Fibroblast of peridontal ligament (primary cell): ENCODE measurements at regions not wholly inside any gene's neighbourhood (a gene's known extent, or its start where the extent isn't known, plus 50 kb on each side); places are given as distances from the start of the nearest gene placed in this dataset.
"Not testable (repeated sequence)": the region's sequence is repeated elsewhere in the genome, so short reads cannot be mapped to it uniquely, and the experiment has no call there.

ENCODE experiments used
- DNase-seq: peaks from one replicate; pipeline ENCODE4 v3.0.0-alpha.2; 2010; ENCODE audit errors: extremely low read depth

DNA sequence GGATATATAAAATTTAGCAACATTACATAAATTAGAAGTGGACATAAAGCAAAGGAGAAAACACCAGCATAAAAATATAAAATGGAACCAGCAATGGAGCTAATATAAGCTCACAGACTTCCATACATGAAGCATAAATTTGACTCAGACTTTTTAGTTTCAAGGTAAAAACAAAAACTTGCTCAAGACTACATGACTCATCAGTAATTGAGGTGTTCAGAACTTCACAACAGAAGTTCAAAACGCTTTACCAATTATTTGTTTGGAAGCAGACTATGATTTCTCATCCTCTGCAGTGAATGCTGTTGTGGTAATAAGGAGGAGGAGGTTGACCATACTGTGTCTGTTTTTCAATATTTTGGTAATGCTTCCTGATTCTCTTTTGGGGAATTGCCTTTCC lies 192.0 kb upstream of the MEIS1 start:
- not testable (repeated sequence) for DNase-seq

DNA sequence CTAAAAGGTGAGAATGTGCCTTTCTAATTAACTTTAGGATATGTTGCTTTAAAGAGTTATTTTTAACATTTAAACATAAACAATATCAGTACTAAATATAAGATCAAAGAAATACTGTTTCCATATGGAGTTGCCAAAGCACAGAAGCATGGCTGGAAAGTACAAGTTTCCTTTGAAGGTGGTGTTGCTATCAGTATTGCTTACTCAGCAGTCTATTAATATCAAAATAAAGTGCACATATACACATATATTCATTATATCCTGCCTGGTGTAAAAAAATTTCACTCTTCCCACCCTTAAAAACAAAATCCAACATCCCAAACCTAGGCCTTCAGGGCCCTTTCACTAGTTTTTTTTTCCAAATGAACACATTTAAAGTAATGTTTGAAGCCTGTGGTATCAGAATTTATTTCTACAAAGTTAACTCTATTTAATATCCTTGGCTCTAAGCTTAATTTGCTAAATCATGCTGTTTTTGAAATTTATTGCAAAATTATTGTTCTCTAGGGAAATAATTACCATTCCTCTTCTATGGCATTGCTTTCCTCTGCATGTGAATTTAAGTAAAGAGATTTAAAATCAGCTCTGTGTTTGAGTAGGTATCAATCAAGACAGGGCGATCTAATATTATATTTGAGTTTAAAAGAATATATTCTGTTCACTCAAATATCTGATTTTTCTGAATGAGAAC lies 192.7 kb upstream of the MEIS1 start:
- no peak for DNase-seq

DNA sequence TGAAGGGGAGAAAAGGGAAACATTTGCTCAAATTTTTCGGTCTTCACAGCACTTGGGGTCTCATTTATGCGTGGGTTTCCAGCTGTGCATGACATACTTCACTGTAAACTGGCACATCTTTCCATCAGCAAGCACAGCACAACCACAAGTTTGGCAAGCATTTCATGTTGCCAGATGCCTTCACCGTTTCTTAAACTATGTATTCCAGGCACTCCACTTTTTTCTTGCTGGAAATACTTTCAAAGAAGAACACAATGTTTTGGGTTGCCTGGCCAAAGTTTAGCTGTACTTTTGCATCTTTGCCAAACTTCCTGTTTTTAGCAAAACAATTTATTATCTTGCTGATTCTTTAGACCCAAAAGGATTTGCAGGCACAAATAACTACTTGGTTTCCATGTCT lies 194.6 kb upstream of the MEIS1 start:
- DNase-seq = no peak

DNA sequence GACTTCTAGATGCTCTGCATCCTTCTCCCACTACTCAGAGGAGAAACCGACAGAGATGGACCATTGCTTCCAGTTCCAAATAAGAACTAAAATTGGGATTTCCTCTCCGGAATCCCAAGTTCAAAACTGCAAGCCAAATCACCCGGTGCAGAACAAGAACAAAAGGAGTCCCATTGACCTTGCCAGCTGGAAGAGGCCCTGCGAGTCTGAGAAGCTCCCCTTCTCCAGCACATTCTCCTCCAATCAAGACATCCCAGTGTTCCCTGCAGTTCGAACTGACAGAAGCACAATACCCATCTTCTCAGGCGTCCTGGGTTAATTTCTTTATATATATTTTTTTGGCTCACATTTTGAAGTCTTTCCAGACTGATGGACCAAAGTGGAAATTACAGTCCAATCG lies 195.3 kb upstream of the MEIS1 start:
- no peak for DNase-seq

DNA sequence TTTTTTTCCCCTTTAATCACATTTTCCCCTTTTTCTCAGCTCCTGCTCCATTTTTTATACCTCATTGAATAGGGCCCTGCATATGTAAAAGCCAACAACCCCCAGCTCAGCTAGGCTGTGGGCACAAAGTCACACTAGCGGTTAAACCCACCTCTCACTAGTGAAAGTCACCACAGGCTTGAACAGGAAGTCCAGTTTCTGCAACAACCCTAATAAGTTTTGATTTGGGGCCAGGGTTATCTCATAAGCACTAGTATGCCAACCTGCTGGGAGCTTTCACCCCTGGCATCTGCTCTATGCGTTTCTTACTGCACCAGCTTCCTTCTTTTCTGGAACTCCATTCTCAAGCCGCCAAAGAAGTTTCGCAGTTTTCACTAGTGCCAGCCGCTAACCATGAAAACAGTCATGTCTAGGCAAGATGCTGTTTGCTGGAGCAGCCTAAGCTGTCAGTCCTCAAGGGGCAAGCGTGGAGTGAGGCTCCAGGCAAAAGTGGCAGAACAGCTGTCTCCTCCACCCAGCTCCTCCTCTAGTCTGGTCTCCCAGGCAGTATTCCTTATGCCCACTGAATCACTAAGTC lies 197.0 kb upstream of the MEIS1 start:
- no peak for DNase-seq

DNA sequence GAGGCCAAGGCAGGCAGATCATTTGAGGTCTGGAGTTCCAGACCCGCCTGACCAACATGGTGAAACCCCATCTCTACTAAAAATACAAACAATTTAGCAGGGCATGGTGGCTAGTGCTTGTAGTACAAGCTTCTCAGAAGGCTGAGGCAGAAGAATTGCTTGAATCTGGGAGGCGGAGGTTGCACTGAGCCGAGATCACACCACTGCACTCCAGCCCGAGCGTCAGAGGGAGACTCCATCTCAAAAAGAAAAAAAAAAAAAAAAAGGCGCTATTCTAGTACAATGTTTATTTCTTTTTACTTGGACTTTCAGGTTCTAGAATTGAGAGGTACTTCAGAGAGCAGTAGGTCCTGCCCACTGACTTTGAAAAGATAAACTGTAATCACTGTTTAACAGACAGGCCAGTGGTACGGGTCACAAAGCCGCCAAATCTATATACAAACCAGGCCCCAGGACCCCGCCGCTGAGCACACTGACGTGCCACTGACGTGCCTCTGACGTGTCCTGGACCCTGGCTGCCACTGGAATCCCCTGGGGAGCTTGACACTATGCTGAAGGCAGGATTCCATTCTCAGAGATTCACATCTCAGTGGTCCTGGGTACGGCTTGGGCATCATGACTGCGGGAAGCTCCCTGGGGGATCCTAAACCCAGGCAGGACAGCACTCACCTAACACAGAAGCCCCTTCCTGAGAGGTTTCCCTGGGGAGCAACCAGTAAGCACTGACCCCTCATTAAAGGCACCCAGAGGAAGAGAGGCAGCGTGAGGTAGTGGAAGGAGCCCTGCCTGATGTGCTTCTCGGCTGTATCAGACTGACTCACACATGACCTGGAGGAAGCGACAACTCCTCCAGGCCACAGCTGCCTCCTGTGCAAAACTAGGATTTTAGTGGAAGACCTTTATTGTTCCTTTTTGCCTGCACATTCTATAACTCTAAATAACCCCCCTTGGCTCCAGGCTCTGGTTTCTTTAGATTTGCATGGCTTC lies 197.8 kb upstream of the MEIS1 start:
- no peak for DNase-seq

DNA sequence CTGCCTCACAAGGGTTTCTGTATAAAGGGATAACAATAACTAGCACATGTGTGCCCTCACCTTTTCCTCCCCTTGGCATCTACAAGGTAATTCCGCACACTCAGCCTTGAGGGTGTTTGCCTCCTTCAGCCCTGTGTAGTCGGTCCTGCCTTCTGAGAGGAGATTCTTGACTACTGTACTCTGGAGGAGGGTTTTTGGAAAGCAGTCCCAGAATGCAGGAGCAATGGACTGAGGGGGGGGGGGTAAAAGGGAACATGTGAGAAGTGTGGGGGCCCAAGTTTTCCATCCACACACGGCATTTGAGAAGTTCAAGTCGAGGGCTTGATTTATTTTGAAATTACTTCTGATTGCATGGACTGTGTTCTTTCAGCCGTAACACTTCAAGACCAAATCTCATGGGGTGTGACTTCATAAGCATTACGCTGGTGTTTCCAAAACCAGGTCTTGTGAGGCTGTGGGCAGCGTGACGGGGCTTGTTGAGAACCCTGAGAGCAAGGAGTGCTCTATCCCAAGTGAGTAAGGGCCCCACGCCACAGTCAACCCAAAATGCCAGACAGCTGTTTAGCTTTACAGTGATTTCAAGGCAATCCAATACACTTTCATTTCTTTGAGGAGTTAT lies 198.7 kb upstream of the MEIS1 start:
- DNase-seq = no peak

DNA sequence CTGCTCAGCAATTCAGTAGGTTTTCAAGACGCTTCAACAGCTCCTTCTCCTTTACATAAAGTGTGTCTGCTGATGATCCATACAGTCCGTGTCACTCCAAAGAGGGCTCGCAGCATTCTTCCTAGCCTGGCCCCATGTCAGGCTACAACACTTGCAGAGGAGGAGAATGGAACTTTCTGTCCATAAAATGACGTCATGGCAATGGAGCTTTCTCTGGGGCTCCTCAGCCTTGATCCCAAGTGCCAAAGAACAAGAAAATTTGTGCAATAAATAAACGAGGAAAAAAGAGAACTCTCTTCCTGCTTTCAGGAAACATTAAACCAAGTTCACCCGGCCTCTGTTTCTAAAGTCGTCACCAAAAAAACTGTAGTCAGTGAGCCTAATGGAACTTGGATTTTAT lies 199.5 kb upstream of the MEIS1 start:
- no peak for DNase-seq

DNA sequence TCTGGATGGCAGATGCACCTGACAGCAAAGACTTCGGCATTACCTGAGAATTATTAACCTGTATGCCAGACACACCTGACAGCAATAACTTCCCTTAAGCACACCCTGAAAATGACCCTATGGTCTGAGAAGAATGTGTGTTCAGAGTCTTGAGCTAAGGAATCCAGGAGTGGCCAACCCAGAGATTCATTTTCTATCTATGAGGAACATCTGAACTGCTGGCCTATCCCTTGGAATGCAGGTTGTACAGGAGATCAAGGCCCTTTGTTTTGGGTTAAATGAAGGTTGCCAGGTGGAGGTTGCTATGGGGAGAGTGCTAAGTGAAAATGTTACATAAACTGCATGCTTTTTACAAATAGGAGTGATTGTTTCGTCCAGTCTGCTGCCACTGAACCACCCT lies 200.9 kb upstream of the MEIS1 start:
- no peak for DNase-seq

DNA sequence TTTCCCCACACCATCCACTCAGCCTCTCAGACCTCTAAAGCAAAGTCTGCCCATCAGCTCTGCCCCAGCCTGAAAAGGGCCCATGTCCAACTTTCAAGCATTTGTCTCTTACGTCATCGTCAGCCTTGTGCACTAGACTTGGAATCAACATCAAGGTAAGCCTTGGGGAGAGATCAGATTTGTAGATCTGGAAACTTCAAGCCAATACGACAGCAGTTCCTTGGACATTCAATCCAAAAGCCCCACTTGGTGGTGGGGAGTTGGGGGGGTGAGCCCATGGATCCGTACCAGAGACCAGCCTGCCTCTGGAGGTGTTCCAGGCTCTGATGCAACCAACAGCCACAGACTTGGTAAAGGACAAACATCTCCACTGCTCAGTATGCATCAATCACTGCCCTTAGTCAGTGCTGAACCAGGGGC lies 206.8 kb upstream of the MEIS1 start:
- DNase-seq = no peak

DNA sequence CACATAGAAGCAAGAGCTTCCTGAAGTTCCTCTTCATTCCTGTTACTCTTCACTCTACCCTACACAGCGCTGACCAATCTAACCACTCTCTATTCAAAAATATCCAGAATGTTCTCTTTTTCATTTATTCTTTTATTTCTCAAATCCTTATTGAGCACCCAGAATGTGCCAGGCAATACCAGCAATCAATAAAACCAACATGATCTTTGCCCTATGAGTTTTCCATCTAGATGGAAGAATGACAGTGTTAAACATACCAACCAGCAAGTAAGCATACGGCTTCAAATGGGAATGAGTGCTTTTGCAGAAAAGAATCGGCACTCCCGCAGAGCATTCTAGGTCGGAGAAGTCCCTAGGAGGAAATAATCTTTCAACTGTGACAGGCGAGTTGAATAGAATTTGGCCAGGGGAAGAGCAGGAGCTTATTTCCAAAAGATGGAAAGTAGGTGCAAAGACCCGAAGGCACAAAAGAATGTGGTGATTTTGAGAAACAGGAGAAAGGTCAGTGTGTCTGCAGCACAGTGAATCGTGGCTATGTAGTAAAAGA lies 217.8 kb upstream of the MEIS1 start:
- DNase-seq = no peak

DNA sequence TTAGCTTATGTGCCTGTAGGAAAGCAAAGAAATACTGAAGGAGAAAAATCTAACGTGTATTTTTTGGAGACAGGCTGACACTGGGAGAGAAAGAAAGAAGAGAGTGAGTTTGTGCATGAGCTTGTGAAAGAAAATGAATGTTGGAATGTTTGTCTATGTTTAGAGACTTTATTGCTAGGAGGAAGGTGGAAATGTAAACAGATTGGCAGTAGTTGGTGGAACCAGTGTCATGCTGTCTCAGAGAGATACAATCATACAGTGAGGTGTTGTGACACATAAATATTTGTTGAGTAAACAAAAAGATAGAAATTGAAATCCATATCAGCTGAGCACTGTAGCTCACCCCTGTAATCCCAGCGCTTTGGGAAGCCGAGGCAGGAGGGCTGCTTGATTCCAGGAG lies 222.2 kb upstream of the MEIS1 start:
- no peak for DNase-seq

DNA sequence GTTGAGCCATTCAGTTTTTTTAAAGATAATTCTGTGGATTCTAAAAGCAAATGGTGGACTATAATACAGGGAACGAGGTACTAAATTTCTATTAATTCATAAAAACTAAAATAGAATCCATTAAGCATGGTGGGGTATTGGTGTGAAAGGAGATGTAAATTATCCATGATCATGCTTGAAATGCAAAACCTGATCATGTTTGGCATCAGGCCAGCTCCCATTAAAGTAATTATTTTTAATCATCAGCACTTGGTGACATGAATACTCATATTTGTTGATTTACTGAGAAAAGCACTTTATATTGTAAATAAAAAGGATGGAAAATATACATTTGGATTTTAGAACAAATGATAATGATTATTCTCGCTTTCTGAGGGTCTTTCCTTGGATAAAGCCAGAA lies 232.3 kb upstream of the MEIS1 start:
- DNase-seq = no peak

DNA sequence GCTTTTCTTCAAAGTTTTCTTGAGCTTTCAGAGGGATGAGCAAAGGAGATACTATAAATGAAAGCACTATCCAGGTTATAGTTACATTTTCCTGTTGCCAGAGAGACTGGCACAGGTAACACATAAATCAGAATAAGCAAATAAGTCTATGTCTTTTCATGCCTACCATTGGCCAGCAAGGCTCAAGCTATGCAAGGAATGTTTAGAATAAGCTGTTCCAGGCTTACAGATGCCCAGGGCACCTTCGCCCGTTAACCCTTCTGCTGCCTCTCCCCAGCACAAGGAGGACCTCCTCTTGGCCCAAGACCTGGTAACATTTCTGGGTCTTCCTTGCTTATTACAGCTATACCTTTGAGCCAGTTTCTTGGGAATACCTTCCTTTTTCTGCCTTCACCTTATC lies 233.7 kb upstream of the MEIS1 start:
- no peak for DNase-seq

DNA sequence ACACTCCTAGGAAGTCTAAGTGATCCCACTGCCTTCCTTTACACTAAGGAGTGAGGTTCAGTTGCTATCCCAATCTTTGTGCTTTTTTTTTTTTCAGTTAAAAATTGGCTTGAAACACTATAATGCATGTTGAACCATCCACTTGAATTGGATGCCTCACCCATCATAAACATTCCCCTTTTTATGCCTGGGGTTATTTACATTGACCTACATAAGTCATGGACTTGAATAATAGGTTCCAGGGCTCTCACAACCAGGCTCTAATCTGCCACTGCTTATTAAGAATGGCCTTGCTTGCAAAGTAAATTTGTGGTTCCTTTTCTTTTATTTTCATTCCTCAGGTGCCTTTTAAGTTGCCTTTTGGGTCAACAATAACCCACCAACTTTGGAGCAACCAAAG lies 236.1 kb upstream of the MEIS1 start:
- no peak for DNase-seq

DNA sequence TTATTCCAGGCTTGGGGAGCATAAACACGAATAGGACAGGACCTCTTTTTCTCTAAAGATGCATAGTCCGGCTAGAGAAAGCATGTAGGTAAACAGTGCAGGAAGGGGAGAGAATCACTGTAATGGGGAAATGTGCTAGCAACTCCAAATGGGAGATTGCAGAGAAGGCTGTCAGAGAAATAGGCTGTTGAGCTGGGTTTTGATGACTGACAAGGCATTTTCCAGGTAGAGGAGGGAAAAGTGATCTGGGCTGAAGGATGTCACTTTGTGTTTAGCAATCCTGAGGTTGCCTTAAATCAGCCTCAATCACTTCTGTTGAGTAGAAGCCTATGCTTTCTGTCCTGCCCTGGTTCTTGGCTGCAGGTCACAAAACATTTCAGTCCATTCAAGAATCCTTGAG lies 242.0 kb upstream of the MEIS1 start:
- no peak for DNase-seq

DNA sequence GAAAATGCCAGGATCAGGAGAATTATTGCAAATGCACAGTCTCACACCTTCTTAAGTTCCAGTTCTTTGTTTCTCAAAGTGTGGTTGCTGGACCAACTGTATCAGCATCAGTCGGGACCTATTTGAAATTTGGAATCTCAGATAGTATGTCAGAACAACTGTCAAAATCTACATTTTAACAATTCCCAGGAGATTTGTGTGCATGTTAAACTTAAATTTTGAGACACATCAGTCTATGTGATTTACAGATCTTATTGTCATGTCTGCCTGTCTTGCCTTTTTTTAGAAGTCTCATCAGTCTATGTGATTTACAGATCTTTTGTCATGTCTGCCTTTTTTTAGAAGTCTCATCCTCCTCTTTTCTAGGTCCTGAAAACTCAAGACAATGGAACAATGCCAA lies 243.6 kb upstream of the MEIS1 start:
- no peak for DNase-seq

DNA sequence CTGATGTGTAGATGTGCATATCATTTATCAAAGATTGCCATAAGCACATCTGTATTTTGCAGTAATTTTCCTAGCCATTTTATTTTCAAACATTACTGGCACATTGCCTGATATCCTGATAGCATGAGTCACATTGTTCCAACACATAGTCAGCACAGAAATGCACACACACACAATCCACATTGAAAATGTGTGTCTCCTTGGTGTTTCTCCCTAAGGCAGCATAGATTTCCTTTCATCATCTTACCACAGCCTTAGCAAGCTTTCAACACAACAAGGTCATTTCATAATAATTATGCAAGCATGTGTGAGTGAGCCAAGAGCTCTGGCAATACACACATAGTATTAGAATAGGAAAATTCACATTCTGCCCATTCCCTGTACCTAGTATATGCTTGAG lies 245.4 kb upstream of the MEIS1 start:
- DNase-seq = no peak

DNA sequence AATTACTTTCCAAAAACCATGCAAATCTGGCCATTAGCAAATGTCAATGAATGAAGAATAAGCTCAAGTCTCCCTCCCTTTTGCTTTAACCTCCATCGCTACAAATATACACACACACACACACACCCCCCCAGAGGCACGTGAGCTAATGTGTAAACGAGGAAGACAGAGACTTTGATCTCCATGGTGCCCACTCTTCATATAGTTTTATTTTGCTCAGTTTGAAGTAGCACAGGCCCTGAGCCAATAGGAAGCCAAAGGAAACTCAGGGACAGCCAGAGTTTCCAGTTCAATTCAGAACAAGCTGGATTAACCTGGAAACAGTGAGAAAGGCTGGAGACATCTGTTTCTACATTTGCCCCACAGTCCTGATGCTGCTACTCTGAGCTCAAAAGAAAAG lies 248.4 kb upstream of the MEIS1 start:
- no peak for DNase-seq

DNA sequence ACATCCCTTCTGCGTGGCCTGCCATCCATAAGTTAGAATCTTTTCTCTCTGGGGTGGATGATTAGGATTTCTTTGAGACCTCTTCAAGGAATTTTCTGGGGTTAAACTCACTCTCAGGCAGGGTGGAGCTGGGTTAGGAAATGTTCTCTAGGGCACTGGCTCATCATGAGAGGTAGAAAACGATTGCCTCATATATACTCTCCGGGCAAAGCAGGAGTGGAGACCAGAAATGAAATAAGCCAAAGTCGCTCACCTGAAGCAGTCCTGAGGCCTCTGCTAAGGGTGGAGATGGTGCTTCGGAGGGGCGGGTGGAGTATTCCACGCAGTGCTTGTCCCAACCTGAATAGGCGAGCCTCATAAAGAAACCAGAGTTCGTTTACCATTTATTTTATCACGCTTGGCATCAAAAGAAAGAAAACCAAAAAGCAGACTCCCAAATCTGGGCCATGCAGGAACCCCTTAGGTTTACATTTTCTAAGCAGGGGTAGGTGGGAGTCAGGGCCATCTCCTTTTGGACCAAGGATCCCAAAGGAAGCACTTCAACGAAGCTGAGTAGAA lies 249.3 kb upstream of the MEIS1 start:
- DNase-seq = no peak

DNA sequence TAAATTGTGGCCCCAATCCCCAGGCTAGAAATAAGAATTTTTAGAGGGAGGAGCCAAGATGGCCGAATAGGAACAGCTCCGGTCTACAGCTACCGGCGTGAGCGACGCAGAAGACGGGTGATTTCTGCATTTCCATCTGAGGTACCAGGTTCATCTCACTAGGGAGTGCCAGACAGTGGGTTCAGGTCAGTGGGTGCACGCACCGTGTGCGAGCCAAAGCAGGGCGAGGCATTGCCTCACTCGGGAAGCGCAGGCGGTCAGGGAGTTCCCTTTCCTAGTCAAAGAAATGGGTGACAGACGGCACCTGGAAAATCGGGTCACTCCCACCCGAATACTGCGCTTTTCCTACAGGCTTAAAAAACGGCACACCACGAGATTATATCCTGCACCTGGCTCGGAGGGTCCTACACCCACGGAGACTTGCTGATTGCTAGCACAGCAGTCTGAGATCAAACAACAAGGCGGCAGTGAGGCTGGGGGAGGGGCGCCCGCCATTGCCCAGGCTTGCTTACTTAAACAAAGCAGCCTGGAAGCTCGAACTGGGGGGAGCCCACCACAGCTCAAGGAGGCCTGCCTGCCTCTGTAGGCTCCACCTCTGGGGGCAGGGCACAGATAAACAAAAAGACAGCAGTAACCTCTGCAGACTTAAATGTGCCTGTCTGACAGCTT lies 257.7 kb upstream of the MEIS1 start:
- not testable (repeated sequence) for DNase-seq
